ENCODE measurements at regions not wholly inside any gene's neighbourhood (a gene's known extent, or its start where the extent isn't known, plus 50 kb on each side); places are given as distances from the start of the nearest gene placed in this dataset.

DNA sequence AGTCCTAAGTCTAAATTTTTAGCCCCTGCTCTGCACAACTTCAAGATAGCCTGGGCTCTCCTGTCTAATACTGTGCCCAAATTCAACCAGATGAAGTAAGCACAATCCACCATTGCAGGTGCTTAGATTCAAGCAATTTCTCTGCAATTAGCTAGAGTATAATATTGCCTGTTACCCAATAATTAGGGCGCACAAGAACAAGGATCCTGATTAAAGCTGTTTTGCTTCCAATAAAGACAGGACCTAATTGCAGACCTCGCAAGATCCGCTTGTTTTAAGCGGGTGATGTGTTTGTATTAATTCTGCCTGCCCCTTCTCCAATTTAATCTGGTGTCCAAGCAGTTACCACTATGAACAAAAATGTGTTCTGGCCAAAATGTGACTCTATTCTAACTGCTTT lies 1268.9 kb upstream of the TMEM132C start:
- TF ChIP-seq CTCF (IDR thresholded peaks at IDR 0.05; ENCODE audit: borderline replicate concordance, control extremely low read depth, extremely low read depth, insufficient read depth, missing control alignments): no peak

DNA sequence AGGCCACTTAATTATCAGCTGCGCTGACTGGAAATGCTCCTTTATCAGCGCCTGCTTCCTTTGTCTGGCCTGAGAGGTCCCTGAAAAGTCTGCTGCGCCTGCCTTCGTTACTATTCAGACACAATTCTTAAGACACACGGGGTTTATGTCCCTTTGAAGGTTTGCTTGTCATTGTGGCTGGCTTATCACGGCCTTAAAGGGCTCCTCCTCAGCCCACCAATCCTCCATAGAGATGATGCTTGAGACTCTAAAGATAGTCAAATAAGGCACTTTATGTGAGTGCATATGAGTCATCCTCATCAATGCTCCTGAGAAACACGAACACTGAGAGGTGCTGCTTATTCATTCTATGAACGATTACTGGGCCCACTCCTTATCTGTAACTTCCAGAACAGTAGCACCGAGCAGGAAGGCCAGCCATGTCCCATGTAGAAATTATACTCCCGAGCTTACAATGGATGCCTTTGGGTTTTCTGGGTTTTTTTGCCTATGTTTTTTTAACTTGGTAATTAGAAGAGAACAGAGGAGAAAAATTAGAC lies 1268.2 kb upstream of the TMEM132C start:
- no peak for TF ChIP-seq CTCF (IDR thresholded peaks at IDR 0.05; ENCODE audit: borderline replicate concordance, control extremely low read depth, extremely low read depth, insufficient read depth, missing control alignments)
- DNase-seq (ENCODE audit: low spot score): no peak
- in situ Hi-C loops (cut with MboI; ENCODE audit: low sequenced_read_pairs, unreplicated experiment): no loop called here

More for the DNA sequence above, 1268.9 kb upstream of the TMEM132C start:
- in situ Hi-C loops (cut with MboI; ENCODE audit: low sequenced_read_pairs, unreplicated experiment): no loop called here
- DNase-seq (ENCODE audit: low spot score): no peak

GRCh38 chr12:126999352-126999751 lies 1267.6 kb upstream of the TMEM132C start:
- in situ Hi-C loops (cut with MboI; ENCODE audit: low sequenced_read_pairs, unreplicated experiment): no loop called here
- TF ChIP-seq CTCF (IDR thresholded peaks at IDR 0.05; ENCODE audit: borderline replicate concordance, control extremely low read depth, extremely low read depth, insufficient read depth, missing control alignments): no peak
- no peak for DNase-seq (ENCODE audit: low spot score)

DNA sequence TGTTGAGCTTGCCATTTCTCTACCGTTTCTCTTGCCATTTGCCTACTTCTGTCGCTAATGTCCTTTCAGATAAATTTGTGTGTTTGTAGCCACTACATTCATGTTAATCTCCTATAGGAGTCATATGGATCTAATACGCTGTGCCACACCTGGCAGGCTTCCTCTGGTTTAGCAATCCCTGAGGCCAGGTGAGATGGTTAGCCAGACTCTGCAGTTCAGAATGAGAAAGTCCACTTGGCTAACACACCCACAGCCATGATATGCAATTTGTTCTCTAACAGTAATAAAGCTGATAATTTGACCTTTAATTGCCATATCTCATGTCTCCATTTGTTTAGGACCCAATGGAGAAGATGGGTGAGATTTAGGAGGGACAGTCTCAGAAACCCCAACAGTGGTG lies 1261.6 kb upstream of the TMEM132C start:
- in situ Hi-C loops (cut with MboI; ENCODE audit: low sequenced_read_pairs, unreplicated experiment): no loop called here
- TF ChIP-seq CTCF (IDR thresholded peaks at IDR 0.05; ENCODE audit: borderline replicate concordance, control extremely low read depth, extremely low read depth, insufficient read depth, missing control alignments): no peak
- DNase-seq (ENCODE audit: low spot score): no peak

GRCh38 chr12:127006972-127007371 lies 1260.0 kb upstream of the TMEM132C start:
- in situ Hi-C loops (cut with MboI; ENCODE audit: low sequenced_read_pairs, unreplicated experiment): no loop called here
- DNase-seq (ENCODE audit: low spot score): no peak
- no peak for TF ChIP-seq CTCF (IDR thresholded peaks at IDR 0.05; ENCODE audit: borderline replicate concordance, control extremely low read depth, extremely low read depth, insufficient read depth, missing control alignments)

DNA sequence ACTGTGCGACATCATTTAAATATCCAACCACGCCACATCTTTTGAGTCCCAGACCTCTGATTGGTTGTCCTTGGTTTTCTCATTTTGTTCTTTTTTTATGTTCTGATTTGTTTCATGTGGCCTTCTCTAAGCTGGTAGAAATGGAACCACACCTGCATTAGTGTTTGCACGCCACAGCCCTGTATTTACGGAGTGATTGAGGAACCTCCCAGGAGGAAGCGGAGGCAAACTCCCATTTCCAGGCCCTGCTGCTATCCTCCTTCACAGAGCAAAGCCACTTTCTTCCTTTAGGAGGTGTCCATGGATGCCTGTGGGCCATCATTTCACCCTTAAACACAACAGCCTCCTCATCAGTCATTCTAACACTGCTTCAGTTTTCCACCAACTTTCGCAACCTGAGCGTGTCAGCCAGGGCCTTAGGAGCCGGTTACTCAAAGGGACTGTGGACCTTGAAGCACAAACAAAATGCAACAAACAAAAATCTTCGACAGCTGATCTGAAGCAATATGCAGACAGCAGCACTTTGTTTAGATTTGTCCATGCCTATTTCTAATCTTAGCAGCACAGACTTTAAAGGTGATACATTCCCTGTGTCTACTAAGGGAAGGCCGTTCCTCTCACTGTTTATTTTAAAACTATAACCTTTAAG lies 1258.1 kb upstream of the TMEM132C start:
- no peak for DNase-seq (ENCODE audit: low spot score)
- no peak for TF ChIP-seq CTCF (IDR thresholded peaks at IDR 0.05; ENCODE audit: borderline replicate concordance, control extremely low read depth, extremely low read depth, insufficient read depth, missing control alignments)
- in situ Hi-C loops (cut with MboI; ENCODE audit: low sequenced_read_pairs, unreplicated experiment): no loop called here

Measured in GM13976 (cell line).